IPS DF 6.9 (cell line): ENCODE measurements at regions not wholly inside any gene's neighbourhood (a gene's known extent, or its start where the extent isn't known, plus 50 kb on each side); places are given as distances from the start of the nearest gene placed in this dataset.

Experiments
- DNase-seq: peaks from one replicate; pipeline ENCODE4 v3.0.0-alpha.2; 2013; ENCODE audit warnings: low read depth, low spot score
- H3K27ac ChIP-seq: one replicate; pipeline ENCODE4 v1.5.1; 2013; ENCODE audit warnings: low read length, control low read depth
- H3K27me3 ChIP-seq: 2 replicates; pipeline ENCODE4 v1.6.1; 2013; ENCODE audit warnings: mild to moderate bottlenecking, low read length; ENCODE audit not compliant: control insufficient read depth, insufficient read depth
- H3K36me3 ChIP-seq: 2 replicates; pipeline ENCODE4 v1.6.1; 2013; ENCODE audit warnings: low read length; ENCODE audit not compliant: control insufficient read depth, insufficient read depth
- H3K4me1 ChIP-seq: 2 replicates; pipeline ENCODE4 v1.6.1; 2013; ENCODE audit warnings: low read length; ENCODE audit not compliant: control insufficient read depth, insufficient read depth
- H3K4me3 ChIP-seq: 2 replicates; pipeline ENCODE4 v1.5.1; 2013; ENCODE audit warnings: mild to moderate bottlenecking, low read length
- H3K9me3 ChIP-seq: 2 replicates; pipeline ENCODE4 v1.6.1; 2013; ENCODE audit warnings: low read length, inconsistent platforms; ENCODE audit not compliant: control insufficient read depth, insufficient read depth
- WGBS: extraction: QIAGEN DNeasy Blood & Tissue Kit; methylation state at CpG from one replicate; pipeline ENCODE4 v1.1.7; 2013; ENCODE audit warnings: mixed read lengths, missing lambda C conversion rate; ENCODE audit not compliant: insufficient read length, insufficient coverage; 5-methylcytosine and 5-hydroxymethylcytosine counted together

GRCh38 chr6:168902075-168902474 is 351.6 kb downstream of the THBS2 start:
- Histone ChIP-seq H3K27me3 (no peaks in the 10 kb centered on the region), H3K4me3 (no peak overlapping the region), H3K4me1 (0 out of 2 replicates have a peak, but pooled peaks cover 2% of the 10 kb centered on the region), H3K9me3 (no peaks in the 10 kb centered on the region), H3K27ac (no peak overlapping the region), H3K36me3 (no peaks in the 10 kb centered on the region)
- 100% methylated on average over 1 of the region's 6 CpGs for WGBS
- no peak for DNase-seq

- Histone ChIP-seq H3K4me3 (no peak overlapping the region), H3K36me3 (no peaks in the 10 kb centered on the region), H3K27ac (no peak overlapping the region), H3K4me1 (0 out of 2 replicates have a peak, but pooled peaks cover 2% of the 10 kb centered on the region), H3K27me3 (no peaks in the 10 kb centered on the region), H3K9me3 (no peaks in the 10 kb centered on the region)
- WGBS = no CpG with 5 or more reads among the region's 19 CpGs
- no peak for DNase-seq
These were observed 352.6 kb downstream of the THBS2 start for GRCh38 chr6:168901076-168901475.

- no peaks in the 10 kb centered on the region for H3K36me3 ChIP-seq
- no peak overlapping the region for H3K27ac ChIP-seq
- H3K27me3 ChIP-seq = no peaks in the 10 kb centered on the region
- no peaks in the 10 kb centered on the region for H3K4me1 ChIP-seq
- H3K4me3 ChIP-seq = no peak overlapping the region
- no peak for DNase-seq
- no peaks in the 10 kb centered on the region for H3K9me3 ChIP-seq
- WGBS = no CpG with 5 or more reads among the region's 9 CpGs
These were observed 357.3 kb downstream of the THBS2 start for GRCh38 chr6:168896321-168896720.

- Histone ChIP-seq H3K27me3 (no peaks in the 10 kb centered on the region), H3K9me3 (no peaks in the 10 kb centered on the region), H3K4me3 (no peak overlapping the region), H3K36me3 (no peaks in the 10 kb centered on the region), H3K4me1 (no peaks in the 10 kb centered on the region), H3K27ac (no peak overlapping the region)
- WGBS = no CpG with 5 or more reads among the region's 17 CpGs
- DNase-seq = peak; percentile 60
These were observed 358.4 kb downstream of the THBS2 start for GRCh38 chr6:168895102-168895812.

GRCh38 chr6:168892031-168892430 is 361.6 kb downstream of the THBS2 start:
- no peak for DNase-seq
- no CpG with 5 or more reads among the region's 5 CpGs for WGBS
- Histone ChIP-seq H3K4me1 (no peaks in the 10 kb centered on the region; the same call in 1 of the 2 replicates), H3K36me3 (no peaks in the 10 kb centered on the region), H3K27ac (no peak overlapping the region), H3K27me3 (no peaks in the 10 kb centered on the region), H3K4me3 (no peak overlapping the region), H3K9me3 (no peaks in the 10 kb centered on the region)

GRCh38 chr6:168890981-168891365 is 362.7 kb downstream of the THBS2 start:
- Histone ChIP-seq H3K27ac (no peak overlapping the region), H3K36me3 (no peaks in the 10 kb centered on the region), H3K27me3 (no peaks in the 10 kb centered on the region), H3K9me3 (no peaks in the 10 kb centered on the region), H3K4me3 (no peak overlapping the region; the same call in 1 of the 2 replicates), H3K4me1 (no peaks in the 10 kb centered on the region; the same call in 1 of the 2 replicates)
- DNase-seq = no peak
- WGBS = no CpG with 5 or more reads among the region's 3 CpGs

- Histone ChIP-seq H3K27ac (no peak overlapping the region), H3K36me3 (no peaks in the 10 kb centered on the region), H3K9me3 (no peaks in the 10 kb centered on the region), H3K4me3 (no peak overlapping the region), H3K4me1 (no peaks in the 10 kb centered on the region; the same call in 1 of the 2 replicates), H3K27me3 (no peaks in the 10 kb centered on the region)
- WGBS = no CpG with 5 or more reads among the region's 26 CpGs
- DNase-seq = no peak
These were observed 363.2 kb downstream of the THBS2 start for GRCh38 chr6:168890306-168890980.

GRCh38 chr6:168888786-168889345 is 364.8 kb downstream of the THBS2 start:
- no CpG with 5 or more reads among the region's 18 CpGs for WGBS
- Histone ChIP-seq H3K9me3 (no peaks in the 10 kb centered on the region), H3K4me3 (no peak overlapping the region), H3K27ac (no peak overlapping the region), H3K36me3 (no peaks in the 10 kb centered on the region), H3K4me1 (no peaks in the 10 kb centered on the region; the same call in none of the 2 replicates), H3K27me3 (no peaks in the 10 kb centered on the region)
- no peak for DNase-seq

GRCh38 chr6:168888102-168888501 is 365.5 kb downstream of the THBS2 start:
- H3K27me3 ChIP-seq = no peaks in the 10 kb centered on the region
- H3K27ac ChIP-seq = no peak overlapping the region
- no peaks in the 10 kb centered on the region for H3K36me3 ChIP-seq
- H3K4me3 ChIP-seq = no peak overlapping the region
- no CpG with 5 or more reads among the region's 11 CpGs for WGBS
- no peaks in the 10 kb centered on the region for H3K9me3 ChIP-seq
- H3K4me1 ChIP-seq = no peaks in the 10 kb centered on the region; the same call in none of the 2 replicates
- DNase-seq = no peak

GRCh38 chr6:168887621-168888020 is 366.0 kb downstream of the THBS2 start:
- H3K27ac ChIP-seq = no peak overlapping the region
- no peaks in the 10 kb centered on the region for H3K36me3 ChIP-seq
- H3K27me3 ChIP-seq = no peaks in the 10 kb centered on the region
- DNase-seq = no peak
- WGBS = no CpG with 5 or more reads among the region's 10 CpGs
- H3K4me3 ChIP-seq = no peak overlapping the region
- H3K9me3 ChIP-seq = no peaks in the 10 kb centered on the region
- H3K4me1 ChIP-seq = no peaks in the 10 kb centered on the region; the same call in none of the 2 replicates
